ENCODE measurements at regions not wholly inside any gene's neighbourhood (a gene's known extent, or its start where the extent isn't known, plus 50 kb on each side); places are given as distances from the start of the nearest gene placed in this dataset.

DNA sequence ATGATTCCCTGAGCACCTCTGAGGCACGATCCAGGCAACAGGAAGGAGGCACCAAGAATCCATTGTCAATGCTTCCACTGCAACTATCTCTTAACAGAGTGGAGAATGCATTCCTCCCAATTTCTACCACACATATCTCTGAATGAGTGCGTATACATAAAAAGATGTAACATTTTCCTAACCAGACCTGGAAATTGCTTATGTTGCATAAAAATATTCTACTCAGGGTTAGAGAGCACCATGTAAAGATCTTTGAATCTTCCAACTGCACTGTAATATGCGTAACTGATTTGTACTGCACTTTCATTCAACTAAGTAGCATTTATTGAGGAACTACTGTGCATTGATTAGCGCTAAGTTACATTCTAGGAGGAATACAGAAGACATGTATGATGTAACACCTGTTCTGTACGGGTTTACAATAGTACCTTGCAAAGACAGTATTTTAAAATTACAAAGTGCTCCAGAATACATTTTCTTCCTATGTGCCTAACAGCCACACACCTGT is 237.8 kb downstream of the EBLN2 start:
- no peak for DNase-seq
- TF ChIP-seq CTCF (IDR thresholded peaks at IDR 0.05) = no peak
- TF ChIP-seq POLR2A (IDR thresholded peaks at IDR 0.05) = no peak
- Histone ChIP-seq H3K27me3 (peaks cover 0 to 6% (median 0%) of the 10 kb centered on the region in 4 donors), H3K4me1 (no peaks in the 10 kb centered on the region), H3K9me3 (no peaks in the 10 kb centered on the region), H3K4me3 (no peak overlapping the region), H3K36me3 (no peaks in the 10 kb centered on the region), H3K27ac (no peak overlapping the region)
- 76 to 81% methylated on average over 5 of the region's 5 CpGs for WGBS, 2 donors
- intact Hi-C loops (cut with DNase I) = no loop called here

DNA sequence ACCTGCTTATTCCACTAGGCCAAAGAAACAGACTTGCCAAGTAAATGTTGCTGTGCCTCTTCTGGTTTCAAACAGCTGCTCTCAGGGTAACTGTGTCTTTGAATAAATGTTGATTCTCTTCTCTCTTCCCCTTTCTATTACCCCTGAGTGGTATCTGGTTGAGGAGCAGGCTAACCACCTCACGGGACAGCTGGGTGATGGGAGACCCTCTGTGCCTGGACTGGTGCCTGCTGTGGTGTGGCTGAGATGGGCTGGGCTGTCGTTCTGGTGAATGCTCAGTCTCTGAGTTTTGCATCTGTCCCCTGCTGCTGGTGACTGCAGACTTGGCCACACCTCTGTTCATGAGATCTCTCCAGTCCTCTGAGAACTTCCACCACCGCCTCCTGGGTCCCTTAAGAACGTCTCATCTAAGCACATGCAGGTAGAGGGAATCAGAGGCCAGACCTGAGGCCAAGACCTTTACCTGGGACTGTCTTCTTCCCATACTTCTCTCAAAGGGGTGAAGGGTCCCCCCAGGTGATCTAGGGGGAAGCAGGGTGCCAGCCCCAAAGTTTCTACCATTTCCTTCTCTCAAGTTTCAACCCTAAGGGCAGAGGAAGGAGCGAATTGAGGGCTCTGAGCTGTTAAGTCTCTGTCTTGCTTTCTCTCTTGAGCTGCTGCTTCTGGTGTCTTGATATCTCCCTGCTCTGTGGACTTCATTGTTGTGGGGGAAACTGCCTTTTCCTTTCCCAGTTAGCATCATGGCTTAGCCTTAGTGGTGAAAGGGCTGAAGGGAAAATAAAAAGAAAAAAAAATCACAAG is 252.9 kb downstream of the EBLN2 start:
- Histone ChIP-seq H3K4me3 (no peak overlapping the region), H3K4me1 (no peaks in the 10 kb centered on the region), H3K36me3 (no peaks in the 10 kb centered on the region), H3K27ac (no peak overlapping the region), H3K27me3 (no peaks in the 10 kb centered on the region), H3K9me3 (no peaks in the 10 kb centered on the region)
- TF ChIP-seq POLR2A (IDR thresholded peaks at IDR 0.05) (no peak), CTCF (IDR thresholded peaks at IDR 0.05) (no peak)
- intact Hi-C loops (cut with DNase I) = no loop called here
- DNase-seq = no peak
- WGBS, 2 donors = 58 to 85% methylated on average over 3 of the region's 5 CpGs

DNA sequence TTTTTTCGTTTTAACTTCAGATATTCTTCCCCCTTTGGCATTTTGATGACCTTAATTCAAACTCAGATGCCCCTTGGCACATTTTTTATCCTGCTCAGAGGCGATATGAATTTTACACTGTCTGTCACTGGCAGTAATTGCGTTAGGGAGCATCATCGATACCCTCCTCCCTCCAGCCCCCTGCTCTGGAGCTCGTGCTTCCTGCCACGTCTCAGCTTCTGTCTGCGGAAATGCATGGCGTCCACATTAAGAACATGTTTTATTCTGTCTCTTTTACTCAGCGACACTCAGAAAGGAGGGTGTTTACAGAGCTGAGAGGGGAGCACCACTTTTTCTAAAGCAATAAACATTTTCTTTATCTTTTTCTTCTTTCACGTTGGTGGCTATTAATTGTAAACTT is 254.2 kb downstream of the EBLN2 start:
- no peak overlapping the region for H3K4me3 ChIP-seq

GRCh38 chr3:73319179-73319769 is 257.8 kb downstream of the EBLN2 start:
- WGBS, 2 donors = 46 to 49% methylated on average over 5 of the region's 5 CpGs
- no peak for DNase-seq
- intact Hi-C loops (cut with DNase I) = no loop called here
- no peak overlapping the region for H3K4me3 ChIP-seq
- no peaks in the 10 kb centered on the region for H3K36me3 ChIP-seq
- no peak overlapping the region for H3K27ac ChIP-seq
- no peak for TF ChIP-seq CTCF (IDR thresholded peaks at IDR 0.05)
- TF ChIP-seq POLR2A (IDR thresholded peaks at IDR 0.05) = no peak
- H3K9me3 ChIP-seq = no peaks in the 10 kb centered on the region
- no peaks in the 10 kb centered on the region for H3K27me3 ChIP-seq
- H3K4me1 ChIP-seq = no peaks in the 10 kb centered on the region

More for the DNA sequence above, 254.2 kb downstream of the EBLN2 start:
- no peak for TF ChIP-seq POLR2A (IDR thresholded peaks at IDR 0.05)
- no peak for TF ChIP-seq CTCF (IDR thresholded peaks at IDR 0.05)
- Histone ChIP-seq H3K9me3 (no peaks in the 10 kb centered on the region), H3K27me3 (no peaks in the 10 kb centered on the region), H3K27ac (no peak overlapping the region), H3K4me1 (no peaks in the 10 kb centered on the region), H3K36me3 (no peaks in the 10 kb centered on the region)
- intact Hi-C loops (cut with DNase I) = no loop called here
- WGBS, 2 donors = 40 to 64% methylated on average over 10 of the region's 10 CpGs
- no peak for DNase-seq

- no peaks in the 10 kb centered on the region for H3K36me3 ChIP-seq
- H3K27me3 ChIP-seq = no peaks in the 10 kb centered on the region
- WGBS, 2 donors = 62 to 66% methylated on average over 8 of the region's 8 CpGs
- H3K27ac ChIP-seq = no peak overlapping the region
- H3K9me3 ChIP-seq = no peaks in the 10 kb centered on the region
- no peak for DNase-seq
- intact Hi-C loops (cut with DNase I) = no loop called here
- no peak for TF ChIP-seq CTCF (IDR thresholded peaks at IDR 0.05)
- no peak for TF ChIP-seq POLR2A (IDR thresholded peaks at IDR 0.05)
- no peaks in the 10 kb centered on the region for H3K4me1 ChIP-seq
- no peak overlapping the region for H3K4me3 ChIP-seq
Measured at GRCh38 chr3:73321286-73321999, 260.0 kb downstream of the EBLN2 start.
